Lung (tissue), 11 donors: ENCODE measurements at regions not wholly inside any gene's neighbourhood (a gene's known extent, or its start where the extent isn't known, plus 50 kb on each side); places are given as distances from the start of the nearest gene placed in this dataset.

Experiments used
- ATAC-seq: fragments of 200-7000 bp; cut with Tn5 transposase; one replicate; pipeline ENCODE4 v1.9.1; 2020; ENCODE audit warnings: moderate number of reproducible peaks; ENCODE audit not compliant: insufficient read depth, low FRiP score
- DNase-seq, 3 donors: peaks; one replicate each; pipeline ENCODE4 v3.0.0-alpha.2; 2013 to 2017
- H3K27ac ChIP-seq, 2 donors: one replicate each; pipeline ENCODE4 v1.5.1; 2013; ENCODE audit warnings: mild to moderate bottlenecking in 2 of 2, moderate library complexity in 2 of 2, control low read depth in 1 of 2, inconsistent platforms in 1 of 2, low read depth in 1 of 2, low read length in 1 of 2
- H3K27me3 ChIP-seq, 3 donors: one replicate each; pipeline ENCODE4 v1.5.1; 2013; ENCODE audit warnings: low read length in 2 of 3; ENCODE audit not compliant: control insufficient read depth in 3 of 3, insufficient read depth in 3 of 3
- H3K36me3 ChIP-seq, 4 donors: one replicate each; pipeline ENCODE4 v1.5.1; 2013; ENCODE audit warnings: low read length in 4 of 4, mild to moderate bottlenecking in 1 of 4, moderate library complexity in 1 of 4; ENCODE audit not compliant: control insufficient read depth in 4 of 4, insufficient read depth in 4 of 4
- H3K4me1 ChIP-seq, 5 donors: one replicate each; pipeline ENCODE4 v1.5.1; 2013; ENCODE audit warnings: low read length in 5 of 5, mild to moderate bottlenecking in 2 of 5, moderate library complexity in 1 of 5; ENCODE audit not compliant: control insufficient read depth in 5 of 5, insufficient read depth in 5 of 5
- H3K4me3 ChIP-seq: one replicate; pipeline ENCODE4 v1.5.1; 2013; ENCODE audit warnings: mild to moderate bottlenecking, control low read depth, moderate library complexity
- H3K9ac ChIP-seq, 2 donors: one replicate each; pipeline ENCODE4 v1.5.1; 2013; ENCODE audit warnings: low read length in 2 of 2, control low read depth in 1 of 2; ENCODE audit not compliant: insufficient read depth in 1 of 2
- H3K9me3 ChIP-seq, 4 donors: one replicate each; pipeline ENCODE4 v1.5.1; 2013; ENCODE audit warnings: low read length in 3 of 4, mild to moderate bottlenecking in 1 of 4, moderate library complexity in 1 of 4; ENCODE audit not compliant: control insufficient read depth in 4 of 4, insufficient read depth in 3 of 4
- CTCF ChIP-seq: IDR thresholded peaks from 2 replicates; pipeline ENCODE4 v1.5.1; 2012; ENCODE audit warnings: mild to moderate bottlenecking; ENCODE audit errors: control extremely low read depth, extremely low read depth
- WGBS, 2 donors: extraction: QIAGEN DNeasy Blood & Tissue Kit; methylation state at CpG; one replicate each; pipeline ENCODE4 v1.1.7; 2013; 5-methylcytosine and 5-hydroxymethylcytosine counted together
- donor health status: control.
- donor health status: control.
- donor health status: Bipolar disorder and iron deficiency.
- donor health status: healthy.
- donor health status: DM: yes; HTN: yes; CAD: no.

DNA sequence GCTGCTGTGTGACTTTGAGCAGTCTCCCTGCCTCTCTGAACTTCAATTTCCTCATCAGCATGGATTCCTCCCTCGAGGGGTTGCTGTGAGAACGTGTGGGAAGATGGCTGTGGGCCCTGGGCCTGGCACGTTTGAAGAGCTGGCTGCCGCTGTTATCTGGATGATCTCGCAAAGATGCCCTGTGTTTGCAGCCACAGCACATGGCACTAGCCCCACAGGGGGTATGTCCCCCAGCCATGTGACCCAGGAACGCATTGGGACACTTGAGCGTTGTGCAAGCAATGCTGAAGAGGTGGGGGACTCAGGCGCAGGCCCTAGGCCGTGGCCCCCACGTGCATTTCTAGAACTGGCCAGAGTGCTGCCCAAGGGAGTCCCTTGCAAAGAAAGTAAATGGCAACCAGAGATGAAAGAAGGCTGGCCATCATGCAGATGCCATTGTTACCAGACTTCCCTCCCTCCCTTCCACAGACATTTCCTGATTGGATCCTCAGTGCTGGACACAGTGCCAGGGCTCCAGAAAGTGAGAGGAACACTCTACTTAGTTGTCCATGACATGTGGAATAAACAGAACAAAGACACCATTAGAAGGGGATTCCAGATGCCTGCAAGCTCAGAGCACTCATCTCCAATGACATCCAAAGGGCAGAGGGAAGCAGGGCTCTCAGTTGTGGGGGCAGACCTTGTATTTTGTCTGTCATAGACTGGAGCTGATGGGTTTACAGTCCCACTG lies 65.1 kb upstream of the NEURL1B start:
- Histone ChIP-seq H3K27me3 (no peaks in the 10 kb centered on the region), H3K4me1 (peaks cover 0 to 26% (median 17%) of the 10 kb centered on the region in 5 donors), H3K9me3 (peaks cover 0 to 3% (median 1%) of the 10 kb centered on the region in 4 donors), H3K9ac (no peak overlapping the region), H3K27ac (no peak overlapping the region), H3K4me3 (no peak overlapping the region), H3K36me3 (no peaks in the 10 kb centered on the region)
- WGBS, 2 donors, result 70 to 83% methylated on average over 10 of the region's 10 CpGs
- no peak for TF ChIP-seq CTCF
- ATAC-seq (no peak), DNase-seq (peak; percentile 71 to 91 (median 84))

- Histone ChIP-seq H3K27me3 (no peaks in the 10 kb centered on the region), H3K9ac (peak overlapping the region in 1 of 2 donors; percentile 3), H3K4me1 (peaks cover 0 to 26% (median 17%) of the 10 kb centered on the region in 5 donors), H3K9me3 (peaks cover 0 to 3% (median 1%) of the 10 kb centered on the region in 4 donors), H3K27ac (no peak overlapping the region), H3K4me3 (no peak overlapping the region), H3K36me3 (no peaks in the 10 kb centered on the region)
- ATAC-seq (no peak), DNase-seq (no peak)
- 90 to 93% methylated on average over 8 of the region's 8 CpGs for WGBS, 2 donors
- TF ChIP-seq CTCF, result no peak
These were observed 65.6 kb upstream of the NEURL1B start for GRCh38 chr5:172575416-172575815.

- Histone ChIP-seq H3K4me3 (no peak overlapping the region), H3K9ac (peak overlapping the region in 1 of 2 donors; percentile 17), H3K9me3 (peaks cover 0 to 3% (median 1%) of the 10 kb centered on the region in 4 donors), H3K4me1 (peaks cover 0 to 30% (median 17%) of the 10 kb centered on the region in 5 donors), H3K27ac (no peak overlapping the region), H3K27me3 (no peaks in the 10 kb centered on the region), H3K36me3 (no peaks in the 10 kb centered on the region)
- no peak for TF ChIP-seq CTCF
- WGBS, 2 donors, result 56 to 61% methylated on average over 3 of the region's 3 CpGs
- DNase-seq, result peak; percentile 63 to 86 (median 84)
- no peak for ATAC-seq
These were observed 66.2 kb upstream of the NEURL1B start for GRCh38 chr5:172574871-172575223.
